Iris pigment epithelial cell (primary cell): ENCODE measurements at regions not wholly inside any gene's neighbourhood (a gene's known extent, or its start where the extent isn't known, plus 50 kb on each side); places are given as distances from the start of the nearest gene placed in this dataset.

Experiments used
- DNase-seq: peaks from one replicate; pipeline ENCODE4 v3.0.0-alpha.2; 2011; ENCODE audit warnings: low read depth

GRCh38 chr15:47473832-47474231, 243.5 kb upstream of the SEMA6D start:
- DNase-seq: no peak

GRCh38 chr15:47475336-47475735, 242.0 kb upstream of the SEMA6D start:
- DNase-seq: no peak

GRCh38 chr15:47477341-47477740, 240.0 kb upstream of the SEMA6D start:
- DNase-seq: no peak

GRCh38 chr15:47484059-47484458, 233.2 kb upstream of the SEMA6D start:
- DNase-seq: peak; percentile 49

- no peak for DNase-seq
Observed at GRCh38 chr15:47484997-47485396, 232.3 kb upstream of the SEMA6D start.

DNA sequence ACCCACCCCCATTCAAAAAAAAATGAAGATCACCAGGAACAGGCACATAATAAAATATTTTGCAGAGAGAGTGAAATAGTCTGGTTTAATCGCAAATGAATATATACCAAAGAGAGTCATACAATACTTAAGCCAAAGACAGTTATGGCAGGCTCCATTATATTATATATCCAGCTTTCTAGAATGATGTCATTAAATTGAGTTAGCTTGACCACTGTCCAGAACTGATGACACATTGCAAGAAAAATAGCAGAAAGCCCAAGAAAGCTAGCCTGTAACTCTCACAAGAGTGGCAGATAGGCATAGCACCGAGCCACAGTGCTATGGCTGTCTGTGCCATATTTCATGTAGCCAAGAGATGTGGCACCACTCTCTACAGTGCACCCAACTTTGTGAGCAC, 231.9 kb upstream of the SEMA6D start:
- no peak for DNase-seq

- DNase-seq: no peak
Observed at GRCh38 chr15:47486040-47486439, 231.3 kb upstream of the SEMA6D start.

DNA sequence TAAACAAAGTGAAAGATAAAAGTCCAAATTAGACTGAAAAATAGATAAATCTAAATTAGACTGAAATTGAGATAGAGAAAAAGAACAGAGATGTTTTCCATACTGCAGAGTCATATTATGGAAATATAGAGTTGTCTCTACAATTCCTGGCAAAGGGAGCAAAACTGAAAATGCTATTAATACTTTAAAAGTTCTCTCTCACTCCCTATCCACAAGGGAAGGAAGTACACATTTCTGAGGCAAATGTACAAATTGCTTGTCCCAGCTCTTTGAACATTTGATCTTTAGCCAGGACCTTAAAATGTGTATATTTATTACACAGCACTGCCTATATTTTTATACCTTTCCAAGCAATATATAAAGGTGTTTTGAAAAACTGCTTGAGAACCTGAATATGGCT, 225.1 kb upstream of the SEMA6D start:
- no peak for DNase-seq

GRCh38 chr15:47493357-47494247, 223.7 kb upstream of the SEMA6D start:
- DNase-seq: no peak

DNA sequence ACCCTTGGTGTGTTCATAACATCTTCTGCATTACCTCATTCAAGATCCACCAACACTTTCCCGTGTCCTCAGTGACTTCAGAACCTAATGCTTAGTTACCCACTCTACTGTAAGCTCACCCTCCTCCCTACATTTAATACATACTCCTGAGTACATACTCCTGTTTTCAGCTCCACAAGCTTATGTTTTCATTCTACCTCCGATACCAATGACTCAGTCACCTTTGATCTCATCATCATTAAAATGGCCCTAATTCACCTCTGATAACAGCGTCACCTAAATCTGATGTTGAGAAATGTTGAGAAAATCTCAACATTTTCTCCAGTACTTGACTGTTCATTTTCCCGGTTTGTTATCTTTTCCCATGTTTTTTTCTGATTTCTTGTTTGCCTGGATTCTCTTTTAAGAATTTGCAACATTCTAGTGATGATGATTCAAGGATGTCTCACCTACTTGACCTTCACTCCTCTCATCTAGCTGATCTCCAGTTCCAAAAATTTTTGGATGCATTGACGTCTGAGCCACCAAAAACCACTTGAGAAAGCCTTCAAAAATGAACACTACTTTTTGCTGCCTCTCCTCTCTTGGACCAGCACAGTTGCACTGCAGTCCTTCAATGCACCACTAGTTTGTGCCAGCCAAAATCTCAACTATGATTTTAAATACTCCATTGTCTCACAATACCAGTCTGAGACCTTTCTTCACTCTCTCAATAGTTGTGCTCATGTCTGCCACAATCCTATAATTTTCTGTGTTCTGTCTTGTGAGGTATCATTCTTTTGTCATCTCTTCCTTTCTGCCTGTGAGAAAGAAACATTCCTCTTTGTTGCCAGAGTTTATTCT, 220.7 kb upstream of the SEMA6D start:
- DNase-seq: no peak

GRCh38 chr15:47500842-47501241, 216.5 kb upstream of the SEMA6D start:
- no peak for DNase-seq

- no peak for DNase-seq
Observed at GRCh38 chr15:47502041-47502440, 215.3 kb upstream of the SEMA6D start.

GRCh38 chr15:47503876-47504275, 213.4 kb upstream of the SEMA6D start:
- no peak for DNase-seq

GRCh38 chr15:47504624-47505256, 212.6 kb upstream of the SEMA6D start:
- no peak for DNase-seq

- DNase-seq: no peak
Observed at GRCh38 chr15:47505712-47506328, 211.5 kb upstream of the SEMA6D start.

DNA sequence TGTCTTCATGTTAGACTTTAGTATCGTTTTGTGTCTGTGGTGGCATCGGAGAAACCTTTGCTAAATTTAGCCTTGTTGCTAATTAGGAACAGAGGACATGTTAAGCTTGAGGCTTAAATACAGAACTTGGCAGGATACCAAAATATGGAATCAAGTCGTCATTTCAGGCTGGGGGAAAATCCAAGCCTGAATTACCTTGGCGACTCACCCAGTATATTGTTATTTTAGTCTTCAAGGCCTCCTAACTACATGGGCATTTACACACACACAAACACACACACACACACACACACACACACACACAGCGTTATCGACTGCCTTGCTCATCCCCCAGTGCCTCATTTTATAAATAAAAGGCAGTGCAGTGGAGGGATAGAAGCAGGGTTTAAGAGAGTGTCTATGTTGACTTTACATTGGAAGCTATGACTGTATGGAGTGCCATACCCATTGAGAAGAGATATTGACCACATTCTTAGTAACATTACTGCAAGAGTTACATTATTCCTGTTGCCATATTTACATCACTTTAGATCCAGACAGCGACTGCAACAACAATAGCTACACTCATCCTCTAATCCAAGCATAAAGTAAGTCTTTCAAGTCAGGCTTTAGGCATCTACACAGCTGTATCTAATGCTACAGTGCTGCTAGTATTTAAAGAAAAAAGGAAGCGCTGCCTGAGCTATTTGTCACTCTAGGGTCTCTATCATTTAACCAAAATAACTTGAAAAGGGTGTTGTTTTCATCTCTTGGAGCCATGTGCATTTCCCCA, 210.8 kb upstream of the SEMA6D start:
- peak; percentile 34 for DNase-seq

- DNase-seq: no peak
Observed at GRCh38 chr15:47507221-47507985, 209.9 kb upstream of the SEMA6D start.

- no peak for DNase-seq
Observed at GRCh38 chr15:47511261-47511660, 206.0 kb upstream of the SEMA6D start.

DNA sequence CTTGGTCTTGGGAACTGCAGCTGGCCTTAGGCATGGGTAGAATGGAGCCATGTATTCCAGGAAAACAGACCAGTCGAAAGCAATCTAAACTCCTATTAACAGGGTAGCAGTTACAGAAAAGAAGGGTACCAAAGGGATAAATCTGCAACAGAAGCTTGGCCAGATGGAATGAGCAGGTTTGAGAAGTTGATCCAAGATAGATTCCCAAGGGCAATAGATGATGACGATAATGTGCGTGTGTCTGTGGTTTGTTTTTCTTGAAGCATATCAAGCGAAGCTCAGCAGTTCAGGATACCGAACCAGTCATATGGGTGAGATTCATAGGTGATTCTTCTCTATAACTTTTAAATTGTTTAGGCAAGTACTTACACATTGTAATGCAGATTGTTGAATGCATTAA, 203.8 kb upstream of the SEMA6D start:
- no peak for DNase-seq

DNA sequence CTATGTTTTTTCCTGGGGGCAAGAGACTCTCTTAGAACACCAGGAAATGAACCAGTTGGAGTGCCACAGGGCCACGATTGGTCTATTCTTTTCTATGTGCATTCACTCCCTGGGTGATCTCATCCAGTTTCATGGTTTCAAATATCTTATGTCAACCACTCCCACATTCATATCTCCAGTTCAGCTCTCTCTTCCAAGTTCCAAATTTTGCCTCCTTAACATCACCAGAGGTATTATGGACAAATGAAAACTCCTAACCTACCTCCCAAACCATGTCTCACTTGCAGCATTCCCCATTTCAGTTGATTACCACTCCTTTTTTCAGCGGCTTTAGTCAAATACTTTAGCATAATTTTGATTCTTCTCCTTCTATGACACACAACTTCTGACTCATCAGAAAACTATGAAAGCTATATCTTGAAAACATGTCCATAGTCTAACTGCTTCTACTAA, 203.1 kb upstream of the SEMA6D start:
- peak; percentile 72 for DNase-seq

- DNase-seq: peak; percentile 34
Observed at GRCh38 chr15:47516558-47516957, 200.7 kb upstream of the SEMA6D start.
